ENCODE measurements at regions not wholly inside any gene's neighbourhood (a gene's known extent, or its start where the extent isn't known, plus 50 kb on each side); places are given as distances from the start of the nearest gene placed in this dataset.

- no peaks in the 10 kb centered on the region for H3K36me3 ChIP-seq
- intact Hi-C loops (cut with DNase I), result no loop called here
- 90 to 100% (median 96%) methylated on average over 1 of the region's 1 CpG for WGBS, 3 donors
- no peak overlapping the region for H3K27ac ChIP-seq
- H3K27me3 ChIP-seq, result no peaks in the 10 kb centered on the region
- no peaks in the 10 kb centered on the region for H3K9me3 ChIP-seq
- no peak overlapping the region for H3K4me3 ChIP-seq
- no peak for DNase-seq
- H3K4me1 ChIP-seq (ENCODE audit: insufficient read depth), result no peaks in the 10 kb centered on the region
- TF ChIP-seq POLR2A (IDR thresholded peaks at IDR 0.05) (no peak), CTCF (IDR thresholded peaks at IDR 0.05) (no peak), EP300 (IDR thresholded peaks at IDR 0.05) (no peak)
Observed at GRCh38 chr18:52200406-52200805, 139.6 kb upstream of the DCC start.

GRCh38 chr18:52200921-52201663, 138.9 kb upstream of the DCC start:
- no peaks in the 10 kb centered on the region for H3K36me3 ChIP-seq
- H3K27me3 ChIP-seq, result no peaks in the 10 kb centered on the region
- DNase-seq, result no peak
- WGBS, 3 donors, result 87 to 91% (median 88%) methylated on average over 11 of the region's 11 CpGs
- no peak for TF ChIP-seq CTCF (IDR thresholded peaks at IDR 0.05)
- no peak for TF ChIP-seq POLR2A (IDR thresholded peaks at IDR 0.05)
- TF ChIP-seq EP300 (IDR thresholded peaks at IDR 0.05), result no peak
- H3K4me1 ChIP-seq (ENCODE audit: insufficient read depth), result no peaks in the 10 kb centered on the region
- no peaks in the 10 kb centered on the region for H3K9me3 ChIP-seq
- no peak overlapping the region for H3K27ac ChIP-seq
- intact Hi-C loops (cut with DNase I), result no loop called here
- no peak overlapping the region for H3K4me3 ChIP-seq

GRCh38 chr18:52208646-52209045, 131.4 kb upstream of the DCC start:
- 81 to 87% (median 84%) methylated on average over 3 of the region's 3 CpGs for WGBS, 3 donors
- no peak for TF ChIP-seq CTCF (IDR thresholded peaks at IDR 0.05)
- no peak for TF ChIP-seq EP300 (IDR thresholded peaks at IDR 0.05)
- no peak for TF ChIP-seq POLR2A (IDR thresholded peaks at IDR 0.05)
- H3K27me3 ChIP-seq, result no peaks in the 10 kb centered on the region

GRCh38 chr18:52216109-52216508, 123.9 kb upstream of the DCC start:
- H3K4me1 ChIP-seq (ENCODE audit: insufficient read depth), result no peaks in the 10 kb centered on the region
- no peaks in the 10 kb centered on the region for H3K36me3 ChIP-seq
- no peaks in the 10 kb centered on the region for H3K27me3 ChIP-seq
- no peaks in the 10 kb centered on the region for H3K9me3 ChIP-seq
- no peak overlapping the region for H3K27ac ChIP-seq
- intact Hi-C loops (cut with DNase I), result no loop called here
- DNase-seq, result no peak
- no peak for TF ChIP-seq EP300 (IDR thresholded peaks at IDR 0.05)
- no peak for TF ChIP-seq POLR2A (IDR thresholded peaks at IDR 0.05)
- no peak for TF ChIP-seq CTCF (IDR thresholded peaks at IDR 0.05)
- H3K4me3 ChIP-seq, result no peak overlapping the region

More at GRCh38 chr18:52208646-52209045, 131.4 kb upstream of the DCC start:
- Histone ChIP-seq H3K27ac (no peak overlapping the region), H3K4me1 (ENCODE audit: insufficient read depth) (no peaks in the 10 kb centered on the region), H3K9me3 (no peaks in the 10 kb centered on the region), H3K4me3 (no peak overlapping the region), H3K36me3 (no peaks in the 10 kb centered on the region)
- intact Hi-C loops (cut with DNase I), result no loop called here
- no peak for DNase-seq

Data from ovary (tissue), 7 donors.